WERI-Rb-1 (cell line): ENCODE measurements at regions not wholly inside any gene's neighbourhood (a gene's known extent, or its start where the extent isn't known, plus 50 kb on each side); places are given as distances from the start of the nearest gene placed in this dataset.

ENCODE experiments used
- DNase-seq: peaks from one replicate; pipeline ENCODE4 v3.0.0-alpha.2; 2020
- H3K27ac ChIP-seq: fragments of 250-450 bp; sonication (Bioruptor Pico); 2 replicates; pipeline ENCODE4 v1.5.1; 2020; ENCODE audit warnings: mild to moderate bottlenecking, moderate library complexity
- H3K27me3 ChIP-seq: fragments of 250-450 bp; sonication (Bioruptor Pico); 2 replicates; pipeline ENCODE4 v1.5.1; 2021; ENCODE audit warnings: mild to moderate bottlenecking, low read depth, moderate library complexity; ENCODE audit not compliant: insufficient read depth, severe bottlenecking
- H3K36me3 ChIP-seq: fragments of 250-450 bp; sonication (Bioruptor Pico); 2 replicates; pipeline ENCODE4 v1.5.1; 2020; ENCODE audit warnings: mild to moderate bottlenecking, moderate library complexity
- H3K4me3 ChIP-seq: 2 replicates; pipeline ENCODE4 v1.5.1; 2011; ENCODE audit warnings: low read depth, mild to moderate bottlenecking, control low read depth, low read length
- H3K9me3 ChIP-seq: fragments of 250-450 bp; sonication (Bioruptor Pico); 2 replicates; pipeline ENCODE4 v1.5.1; 2021; ENCODE audit warnings: mild to moderate bottlenecking, moderate library complexity; ENCODE audit not compliant: severe bottlenecking
- CTCF ChIP-seq: IDR thresholded peaks from 2 replicates; pipeline ENCODE4 v1.5.1; 2011; ENCODE audit warnings: low read depth, mild to moderate bottlenecking, control low read depth, inconsistent platforms, low read length

DNA sequence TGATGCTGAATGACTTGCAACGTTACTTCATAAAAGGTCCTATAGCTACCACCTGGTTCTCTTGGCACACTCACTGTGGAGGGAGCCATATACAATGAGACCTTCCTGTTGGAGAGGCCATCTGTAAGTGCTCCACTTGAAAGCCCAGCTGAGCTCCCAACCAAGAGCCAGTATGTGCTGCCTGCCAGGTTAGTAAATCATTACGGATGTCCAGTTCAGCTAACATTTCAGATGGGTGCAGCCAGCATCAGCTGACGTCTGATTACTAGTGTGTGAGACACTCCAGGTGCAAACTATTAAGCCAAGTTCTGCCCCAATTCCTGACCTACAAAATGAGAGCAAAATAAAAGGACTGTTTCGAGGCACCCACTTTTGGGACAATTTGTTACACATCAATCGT, 274.4 kb upstream of the ROBO2 start:
- no peak for DNase-seq
- TF ChIP-seq CTCF: no peak
- Histone ChIP-seq H3K9me3 (no peaks in the 10 kb centered on the region), H3K4me3 (no peak overlapping the region), H3K36me3 (no peaks in the 10 kb centered on the region), H3K27me3 (no peaks in the 10 kb centered on the region), H3K27ac (no peak overlapping the region)

DNA sequence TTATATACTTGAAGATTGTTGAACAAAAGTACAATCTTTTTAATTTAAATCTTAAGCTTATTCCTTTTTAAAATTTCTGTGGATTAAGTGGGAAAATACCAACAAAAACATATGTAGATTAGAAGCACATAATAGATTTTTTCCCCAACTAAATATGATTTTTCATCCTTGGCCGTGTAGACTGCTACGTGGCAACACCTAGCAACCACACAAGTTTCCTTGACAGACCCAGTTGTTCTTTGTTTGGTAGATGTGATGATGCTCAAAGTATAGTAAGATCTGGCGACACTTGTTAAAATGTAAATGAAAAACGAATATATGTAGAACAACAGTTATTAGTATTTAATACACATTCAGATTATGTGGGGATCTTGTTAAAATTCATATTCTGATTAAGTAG, 271.0 kb upstream of the ROBO2 start:
- Histone ChIP-seq H3K36me3 (no peaks in the 10 kb centered on the region), H3K27ac (no peak overlapping the region), H3K4me3 (no peak overlapping the region), H3K9me3 (no peaks in the 10 kb centered on the region), H3K27me3 (no peaks in the 10 kb centered on the region)
- DNase-seq: no peak
- no peak for TF ChIP-seq CTCF

GRCh38 chr3:76776927-76777326, 263.0 kb upstream of the ROBO2 start:
- DNase-seq: no peak
- H3K4me3 ChIP-seq: no peak overlapping the region
- H3K36me3 ChIP-seq: no peaks in the 10 kb centered on the region
- H3K9me3 ChIP-seq: no peaks in the 10 kb centered on the region
- no peak overlapping the region for H3K27ac ChIP-seq
- no peak for TF ChIP-seq CTCF
- H3K27me3 ChIP-seq: no peaks in the 10 kb centered on the region

GRCh38 chr3:76788206-76788605, 251.7 kb upstream of the ROBO2 start:
- H3K27me3 ChIP-seq: no peaks in the 10 kb centered on the region

DNA sequence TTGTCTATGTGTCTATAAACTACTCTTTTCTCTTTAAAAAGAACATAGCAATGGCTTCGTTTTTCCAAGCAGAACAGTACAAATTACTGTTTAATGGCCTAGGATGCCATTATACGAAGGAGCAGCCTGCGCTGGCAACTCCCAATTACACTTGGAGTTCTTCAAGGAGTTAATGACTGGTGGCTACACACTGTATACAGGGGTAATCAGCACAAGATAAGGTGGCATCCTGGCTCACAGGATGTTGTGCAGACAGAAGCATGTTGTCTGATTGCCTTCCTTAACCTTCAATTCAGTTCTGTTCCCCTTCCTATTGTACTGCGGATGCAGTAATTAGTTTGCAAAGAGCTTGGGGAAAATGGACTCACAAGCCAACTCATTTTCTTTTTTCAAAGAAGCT, 250.7 kb upstream of the ROBO2 start:
- H3K27ac ChIP-seq: no peak overlapping the region
- H3K4me3 ChIP-seq: no peak overlapping the region
- no peaks in the 10 kb centered on the region for H3K27me3 ChIP-seq
- H3K36me3 ChIP-seq: no peaks in the 10 kb centered on the region
- TF ChIP-seq CTCF: no peak
- H3K9me3 ChIP-seq: no peaks in the 10 kb centered on the region
- no peak for DNase-seq

More at GRCh38 chr3:76788206-76788605, 251.7 kb upstream of the ROBO2 start:
- Histone ChIP-seq H3K36me3 (no peaks in the 10 kb centered on the region), H3K27ac (no peak overlapping the region), H3K9me3 (no peaks in the 10 kb centered on the region), H3K4me3 (no peak overlapping the region)
- DNase-seq: no peak
- TF ChIP-seq CTCF: no peak

DNA sequence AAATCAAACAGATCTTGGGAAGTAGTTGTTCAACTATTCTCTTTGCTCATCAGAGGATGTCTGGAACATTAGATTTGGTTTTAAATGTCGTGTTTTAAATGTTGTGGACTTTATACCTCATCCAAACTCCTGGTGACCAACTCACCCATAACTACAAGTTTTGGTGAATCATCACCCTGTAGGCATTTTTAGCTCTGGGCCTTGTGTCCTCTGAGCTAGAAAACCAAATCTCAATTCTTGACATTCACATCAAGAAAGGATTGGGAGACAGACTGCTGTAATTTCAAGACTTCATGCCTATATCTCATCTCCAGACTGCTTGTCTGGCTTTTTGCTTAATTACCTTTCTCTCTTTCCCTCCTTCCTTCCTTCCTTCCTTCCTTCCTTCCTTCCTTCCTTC, 228.5 kb upstream of the ROBO2 start:
- no peak overlapping the region for H3K4me3 ChIP-seq

More for the DNA sequence above, 228.5 kb upstream of the ROBO2 start:
- Histone ChIP-seq H3K27me3 (no peaks in the 10 kb centered on the region), H3K9me3 (no peaks in the 10 kb centered on the region), H3K36me3 (no peaks in the 10 kb centered on the region), H3K27ac (no peak overlapping the region)
- no peak for TF ChIP-seq CTCF
- DNase-seq: no peak
